Myocyte (in vitro differentiated cells): ENCODE measurements at regions not wholly inside any gene's neighbourhood (a gene's known extent, or its start where the extent isn't known, plus 50 kb on each side); places are given as distances from the start of the nearest gene placed in this dataset.
"Not testable (repeated sequence)": the region's sequence is repeated elsewhere in the genome, so short reads cannot be mapped to it uniquely, and the experiment has no call there.

Experiments
- DNase-seq: peaks from one replicate; pipeline ENCODE4 v3.0.0-alpha.2; 2012; ENCODE audit warnings: low read depth

GRCh38 chr1:87398641-87399040 is 70.0 kb downstream of the LMO4 start:
- no peak for DNase-seq

DNA sequence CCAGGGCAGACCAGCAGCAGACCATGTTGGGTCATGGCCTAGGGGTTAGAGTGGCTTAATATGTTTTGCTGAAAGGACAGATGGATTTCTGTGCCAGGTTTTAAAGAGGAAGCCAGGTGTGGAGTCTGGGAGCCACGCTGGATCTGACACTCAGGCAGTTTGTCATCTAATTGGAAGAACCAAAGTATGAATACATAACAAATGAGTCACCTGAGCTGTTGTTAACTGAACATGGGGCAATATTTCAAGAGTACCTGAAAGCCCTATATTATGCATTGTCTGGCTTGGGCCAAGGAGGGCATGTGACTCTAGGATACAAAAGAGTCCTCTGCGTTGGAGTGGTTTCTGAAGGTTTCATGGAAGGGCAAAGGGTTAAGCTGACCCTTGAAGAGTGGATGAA is 70.6 kb downstream of the LMO4 start:
- DNase-seq, result no peak

GRCh38 chr1:87399701-87400100 is 71.0 kb downstream of the LMO4 start:
- no peak for DNase-seq

DNA sequence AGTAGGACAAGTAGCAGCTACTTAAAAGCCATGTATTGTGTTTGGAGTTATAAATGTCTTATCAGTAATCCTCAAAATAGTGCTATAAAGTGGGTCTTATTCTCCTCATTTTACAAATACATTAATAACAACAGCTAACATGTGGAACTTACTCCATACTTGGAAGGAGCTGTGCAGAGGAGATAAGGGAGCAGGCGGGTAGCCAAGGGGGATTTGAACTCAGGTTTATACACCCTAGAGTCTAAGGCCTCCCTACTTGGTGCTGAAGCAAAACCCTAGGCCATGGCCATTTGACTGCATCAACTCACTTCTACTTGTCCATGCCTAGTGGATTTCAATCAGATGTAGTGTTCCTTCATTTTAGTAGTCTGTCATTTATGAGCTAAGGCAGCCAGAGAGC is 72.1 kb downstream of the LMO4 start:
- no peak for DNase-seq

GRCh38 chr1:87402241-87403002 is 73.7 kb downstream of the LMO4 start:
- DNase-seq, result peak; percentile 12

DNA sequence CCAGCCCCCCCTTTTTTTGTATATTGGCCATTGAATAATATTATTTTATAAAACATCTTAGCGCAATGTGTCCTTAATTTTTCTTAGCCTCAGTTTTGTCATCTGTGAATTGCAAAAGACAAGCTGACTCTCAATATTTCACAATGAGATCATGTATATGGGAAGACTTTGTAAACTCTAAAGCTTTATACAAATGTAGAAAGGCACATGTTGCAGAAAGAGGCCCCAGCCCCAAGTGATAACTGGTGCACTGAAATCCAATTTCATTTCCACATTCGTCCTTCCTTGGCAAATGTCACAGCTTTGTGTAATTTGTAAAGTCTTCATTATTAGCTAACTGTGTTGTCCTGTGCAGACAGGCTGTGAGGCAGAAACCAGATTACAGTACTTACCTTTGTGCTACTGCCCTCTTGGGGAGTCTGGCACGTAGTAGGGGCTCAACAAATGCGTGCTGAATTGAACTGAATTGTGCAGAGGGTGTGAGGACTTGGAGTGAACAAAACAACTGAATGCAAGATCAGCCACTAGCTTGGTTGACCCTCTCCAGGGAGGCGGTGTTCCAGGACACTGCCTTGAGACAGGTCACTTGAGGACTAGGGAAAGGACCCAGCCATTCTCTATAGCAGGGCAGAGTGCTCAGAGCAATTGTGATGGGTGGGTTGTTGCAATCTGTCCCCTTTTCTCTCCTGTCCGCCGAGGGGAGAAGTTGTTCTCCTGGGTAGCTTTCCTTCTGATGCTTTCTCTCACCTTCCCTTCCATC is 74.6 kb downstream of the LMO4 start:
- DNase-seq, result no peak

DNA sequence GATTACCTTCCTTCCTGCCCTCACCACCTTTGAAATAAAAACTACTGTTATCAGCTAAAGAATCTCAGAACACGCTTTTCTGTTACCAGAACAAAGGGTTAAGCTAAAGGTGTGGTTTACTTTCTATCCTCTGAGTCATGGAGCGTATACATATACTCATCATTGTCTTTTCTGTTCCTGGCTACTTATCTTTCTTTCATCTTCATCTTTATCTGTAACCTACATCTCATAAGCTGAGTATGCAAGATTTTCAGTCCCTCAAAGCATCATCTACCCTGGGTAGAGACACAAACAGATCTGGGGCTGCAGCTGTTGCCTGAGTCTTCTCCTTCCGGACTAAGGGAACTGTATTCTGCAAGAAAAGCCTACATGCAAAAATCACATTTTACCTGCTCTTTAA is 75.6 kb downstream of the LMO4 start:
- no peak for DNase-seq

- DNase-seq, result no peak
Measured at GRCh38 chr1:87408665-87409248, 80.1 kb downstream of the LMO4 start.

DNA sequence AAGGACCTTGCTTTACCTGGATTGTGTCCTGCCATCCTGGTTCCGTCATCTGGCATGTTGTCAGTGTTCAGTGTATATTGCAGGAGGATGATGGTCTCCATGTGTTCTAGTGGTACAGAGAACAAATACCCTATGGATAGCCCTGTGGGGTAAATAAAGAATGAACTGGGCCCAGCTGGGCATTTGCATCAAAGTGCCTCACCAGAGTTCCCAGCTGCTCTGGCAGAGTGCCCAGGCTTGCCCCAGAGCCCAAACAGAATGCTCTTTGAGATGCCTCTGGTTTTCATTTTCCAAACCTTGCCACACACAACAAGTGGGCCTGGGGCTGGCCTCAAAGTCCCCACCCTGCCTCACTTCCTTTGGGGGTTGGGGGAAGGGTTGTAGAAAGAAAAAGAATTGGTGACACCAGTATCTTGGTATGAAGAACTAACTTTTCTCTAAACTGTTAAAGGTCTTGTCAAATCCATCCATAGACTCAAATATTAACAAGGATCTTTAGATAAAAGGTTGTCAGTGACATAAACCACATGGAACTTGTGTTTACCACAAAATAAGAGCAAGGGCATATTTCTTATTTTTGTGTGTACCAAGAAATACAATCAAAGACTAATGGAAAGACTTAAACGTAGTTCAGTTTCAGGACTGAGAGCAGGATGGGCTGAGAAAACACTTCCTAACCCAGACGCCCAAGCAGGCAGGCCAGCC is 82.2 kb downstream of the LMO4 start:
- DNase-seq, result peak; percentile 80

- DNase-seq, result not testable (repeated sequence)
Measured at GRCh38 chr1:87413846-87414245, 85.2 kb downstream of the LMO4 start.

GRCh38 chr1:87418048-87418447 is 89.4 kb downstream of the LMO4 start:
- no peak for DNase-seq

- no peak for DNase-seq
Measured at GRCh38 chr1:87421809-87422208, 93.1 kb downstream of the LMO4 start.

- no peak for DNase-seq
Measured at GRCh38 chr1:87424541-87424940, 95.9 kb downstream of the LMO4 start.

GRCh38 chr1:87426463-87427249 is 98.0 kb downstream of the LMO4 start:
- DNase-seq, result no peak

DNA sequence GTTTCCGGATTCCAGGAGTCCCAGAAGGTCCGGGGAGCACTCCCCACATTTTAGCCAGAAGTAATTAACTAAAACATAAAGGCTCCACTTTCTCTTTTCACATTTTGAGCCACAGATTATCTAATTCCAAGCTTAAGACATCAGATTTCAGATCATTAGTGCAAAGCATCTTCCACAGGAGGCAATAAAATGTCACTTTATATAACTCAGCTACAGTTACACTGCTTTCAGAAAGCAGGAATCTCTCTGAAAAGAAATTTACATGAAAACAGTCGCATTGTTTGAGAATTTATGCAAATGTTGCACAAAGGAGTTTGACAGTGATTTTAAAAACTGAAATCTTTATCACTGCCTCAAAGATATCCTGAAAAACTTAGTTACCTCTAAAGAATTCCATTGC is 99.7 kb downstream of the LMO4 start:
- DNase-seq, result no peak

GRCh38 chr1:87428883-87429282 is 100.2 kb downstream of the LMO4 start:
- DNase-seq, result no peak

DNA sequence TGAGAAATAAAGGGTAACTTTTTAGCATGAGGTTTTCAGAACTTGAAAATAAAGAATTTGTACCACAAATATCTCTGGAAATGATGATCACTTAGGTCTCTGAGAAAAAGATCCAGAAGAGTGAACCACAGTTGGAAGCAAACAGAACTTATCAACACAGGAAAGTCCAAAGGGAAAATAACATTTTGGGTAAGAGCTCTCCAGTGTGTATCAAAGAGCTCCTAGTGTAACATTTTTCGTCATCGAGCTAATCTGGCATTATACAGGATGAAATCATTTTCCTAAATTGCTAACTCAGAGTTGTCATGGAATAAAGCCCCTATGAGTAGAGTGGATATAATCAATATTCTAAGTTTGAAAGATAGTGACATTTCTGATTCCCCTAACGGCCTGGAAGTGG is 104.0 kb downstream of the LMO4 start:
- no peak for DNase-seq

DNA sequence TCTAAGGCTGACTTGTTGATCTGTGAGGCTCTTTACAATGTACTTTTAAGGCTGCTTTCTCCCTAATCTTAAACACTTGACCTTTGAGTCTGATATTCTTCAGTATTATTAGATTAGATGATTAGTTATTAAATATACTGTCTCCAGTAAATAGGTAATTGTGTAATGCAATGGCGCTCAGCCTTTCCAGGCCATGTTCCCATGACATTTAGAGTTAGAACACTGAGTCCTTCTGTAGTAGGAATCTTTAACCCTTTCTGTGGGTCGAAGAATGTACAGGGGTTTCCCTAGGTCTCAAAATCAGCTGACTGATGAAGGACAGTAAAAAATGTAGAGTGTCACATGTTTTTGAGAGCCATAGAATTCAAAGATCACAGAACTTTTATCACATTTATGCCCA is 104.4 kb downstream of the LMO4 start:
- not testable (repeated sequence) for DNase-seq

- peak; percentile 19 for DNase-seq
Measured at GRCh38 chr1:87435484-87435883, 106.8 kb downstream of the LMO4 start.

DNA sequence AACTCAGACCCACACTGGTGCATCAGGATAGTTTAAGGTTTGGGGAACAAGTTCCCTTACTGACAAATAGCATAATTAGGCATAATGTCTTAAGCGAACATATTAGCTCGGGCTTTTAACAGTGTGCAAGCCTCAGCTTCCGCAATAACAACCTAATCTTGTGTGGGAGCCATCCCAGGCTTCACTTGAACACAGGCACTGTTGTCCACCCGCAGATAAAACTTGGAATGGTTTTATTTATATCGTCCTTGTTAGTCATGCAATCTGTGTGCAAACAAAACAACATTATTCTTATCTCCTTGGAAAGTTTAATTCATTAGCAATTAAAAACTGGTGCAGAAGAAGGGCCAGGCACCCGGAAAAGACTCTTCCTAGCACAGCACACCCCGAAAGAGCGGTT is 107.4 kb downstream of the LMO4 start:
- DNase-seq, result not testable (repeated sequence)

DNA sequence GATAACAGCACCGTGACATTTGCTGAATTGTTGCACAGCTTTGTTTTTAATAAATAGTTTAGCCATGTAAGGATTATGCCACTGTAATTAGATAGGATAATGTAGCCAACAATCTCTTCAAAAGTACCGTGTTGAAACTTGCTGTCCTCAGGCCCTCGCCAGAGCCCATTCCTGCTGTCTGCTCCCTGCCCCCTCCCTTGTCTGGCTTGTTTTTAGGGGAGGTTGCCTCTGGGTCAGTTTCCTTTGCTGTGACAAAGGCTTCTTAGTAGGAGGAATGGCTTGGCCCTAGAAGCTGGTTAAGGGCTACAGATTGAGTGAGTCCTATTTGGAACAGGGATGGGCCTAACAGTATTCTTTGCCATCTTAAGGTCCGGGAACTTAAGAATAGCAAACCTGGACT is 107.9 kb downstream of the LMO4 start:
- no peak for DNase-seq
